ENCODE measurements at regions not wholly inside any gene's neighbourhood (a gene's known extent, or its start where the extent isn't known, plus 50 kb on each side); places are given as distances from the start of the nearest gene placed in this dataset.

GRCh38 chr16:35744084-35744483 is 2284.7 kb downstream of the TP53TG3F start:
- TF ChIP-seq POLR2AphosphoS5 (IDR thresholded peaks at IDR 0.05; ENCODE audit: borderline replicate concordance, low read depth, low read length): no peak
- TF ChIP-seq EZH2 (IDR thresholded peaks at IDR 0.05): no peak
- TF ChIP-seq FOXP2 (optimal IDR thresholded peaks at IDR 0.05; ENCODE audit: control extremely low read depth, extremely low read length, insufficient read depth): no peak
